AG10803 (cell line): ENCODE measurements at regions not wholly inside any gene's neighbourhood (a gene's known extent, or its start where the extent isn't known, plus 50 kb on each side); places are given as distances from the start of the nearest gene placed in this dataset.

Experiments
- DNase-seq: peaks from one replicate; pipeline ENCODE4 v3.0.0; 2010; ENCODE audit warnings: low read depth
- H3K4me3 ChIP-seq: 2 replicates; pipeline ENCODE4 v1.5.1; 2011; ENCODE audit warnings: mild to moderate bottlenecking, low read length, control low read depth
- TF ChIP-seq, protein P1 (sequence below): conservative IDR thresholded peaks from 2 replicates; pipeline ENCODE4 v1.5.1; 2011; ENCODE audit warnings: mild to moderate bottlenecking, low read length, control low read depth, inconsistent platforms

DNA sequence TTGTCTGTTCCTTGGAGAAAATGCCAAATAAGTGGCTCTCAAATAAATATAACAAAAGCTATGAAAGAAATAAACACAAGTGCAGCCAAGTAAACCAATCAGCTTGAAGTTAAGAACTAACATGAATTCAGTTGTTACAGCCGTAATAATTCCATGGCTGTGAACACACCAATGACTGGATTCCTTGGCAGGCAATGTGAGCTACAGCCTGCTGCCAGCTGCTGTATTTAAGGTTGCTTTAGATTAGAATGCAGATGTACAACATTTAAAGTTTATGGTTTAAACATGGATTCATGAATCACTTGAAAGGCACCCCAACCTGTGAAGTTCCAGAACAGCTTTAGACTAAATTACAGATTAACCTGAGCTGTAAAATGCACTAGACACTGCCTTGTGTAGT is 626.4 kb upstream of the SEMA6A start:
- DNase-seq: no peak
- TF ChIP-seq, protein P1, sequence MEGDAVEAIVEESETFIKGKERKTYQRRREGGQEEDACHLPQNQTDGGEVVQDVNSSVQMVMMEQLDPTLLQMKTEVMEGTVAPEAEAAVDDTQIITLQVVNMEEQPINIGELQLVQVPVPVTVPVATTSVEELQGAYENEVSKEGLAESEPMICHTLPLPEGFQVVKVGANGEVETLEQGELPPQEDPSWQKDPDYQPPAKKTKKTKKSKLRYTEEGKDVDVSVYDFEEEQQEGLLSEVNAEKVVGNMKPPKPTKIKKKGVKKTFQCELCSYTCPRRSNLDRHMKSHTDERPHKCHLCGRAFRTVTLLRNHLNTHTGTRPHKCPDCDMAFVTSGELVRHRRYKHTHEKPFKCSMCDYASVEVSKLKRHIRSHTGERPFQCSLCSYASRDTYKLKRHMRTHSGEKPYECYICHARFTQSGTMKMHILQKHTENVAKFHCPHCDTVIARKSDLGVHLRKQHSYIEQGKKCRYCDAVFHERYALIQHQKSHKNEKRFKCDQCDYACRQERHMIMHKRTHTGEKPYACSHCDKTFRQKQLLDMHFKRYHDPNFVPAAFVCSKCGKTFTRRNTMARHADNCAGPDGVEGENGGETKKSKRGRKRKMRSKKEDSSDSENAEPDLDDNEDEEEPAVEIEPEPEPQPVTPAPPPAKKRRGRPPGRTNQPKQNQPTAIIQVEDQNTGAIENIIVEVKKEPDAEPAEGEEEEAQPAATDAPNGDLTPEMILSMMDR: no peak
- H3K4me3 ChIP-seq: no peak overlapping the region

DNA sequence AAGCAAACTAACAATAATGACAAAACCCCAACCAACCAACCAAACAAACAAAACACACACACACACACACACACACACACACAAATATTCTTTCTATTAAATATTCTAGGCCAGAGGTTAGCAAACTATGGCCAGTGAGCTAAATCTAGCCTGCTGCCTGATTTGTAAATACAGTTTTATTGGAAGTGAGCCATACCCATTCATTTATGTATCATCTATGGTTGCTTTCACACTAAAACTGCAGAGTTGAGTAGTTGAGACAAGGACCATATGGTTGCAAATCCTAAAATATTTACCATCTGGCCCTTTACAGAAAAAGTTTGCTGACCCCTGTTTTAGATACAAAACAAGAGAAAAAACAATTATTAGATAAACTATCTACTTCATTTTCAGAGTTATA is 620.5 kb upstream of the SEMA6A start:
- no peak for DNase-seq
- no peak overlapping the region for H3K4me3 ChIP-seq
- TF ChIP-seq, protein P1: no peak

DNA sequence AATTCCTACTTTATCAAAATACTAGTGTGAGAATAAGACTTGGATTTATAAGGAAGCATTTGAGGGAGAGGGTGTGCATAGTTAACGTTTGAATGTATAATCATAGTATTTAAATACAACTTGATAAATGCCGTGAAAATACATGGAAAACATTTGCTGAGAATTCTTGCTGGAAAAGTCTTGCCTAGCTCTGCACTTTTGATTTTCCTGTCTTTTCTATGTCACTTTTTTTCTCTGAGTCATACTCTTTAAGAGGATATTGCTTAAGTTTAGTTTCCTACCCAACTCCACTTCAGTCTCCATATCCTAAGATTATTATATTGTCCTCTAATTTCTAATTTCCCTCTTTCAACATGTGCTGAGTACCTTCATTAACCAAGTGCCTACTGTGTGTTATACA is 616.6 kb upstream of the SEMA6A start:
- no peak for DNase-seq
- TF ChIP-seq, protein P1: no peak
- no peak overlapping the region for H3K4me3 ChIP-seq

DNA sequence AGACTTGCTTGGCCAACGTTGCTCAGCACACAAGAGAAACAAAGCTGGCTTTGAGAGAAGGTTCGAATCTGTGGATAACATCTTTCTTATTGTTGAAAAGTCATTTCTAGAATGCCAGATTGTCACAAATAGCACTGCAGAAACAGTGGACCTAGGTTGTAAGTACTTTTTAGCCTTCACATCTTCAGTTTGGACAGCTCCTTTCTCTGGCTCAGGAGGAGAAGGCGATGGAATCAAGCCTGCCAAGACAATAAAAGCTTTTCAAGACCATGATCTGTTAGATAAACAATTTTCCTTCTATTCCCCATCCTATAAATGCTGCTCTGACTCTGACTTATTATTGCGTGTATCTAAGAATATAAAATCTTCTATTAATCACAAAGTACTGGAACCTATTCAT is 615.2 kb upstream of the SEMA6A start:
- DNase-seq: no peak
- TF ChIP-seq, protein P1: no peak
- H3K4me3 ChIP-seq: no peak overlapping the region

DNA sequence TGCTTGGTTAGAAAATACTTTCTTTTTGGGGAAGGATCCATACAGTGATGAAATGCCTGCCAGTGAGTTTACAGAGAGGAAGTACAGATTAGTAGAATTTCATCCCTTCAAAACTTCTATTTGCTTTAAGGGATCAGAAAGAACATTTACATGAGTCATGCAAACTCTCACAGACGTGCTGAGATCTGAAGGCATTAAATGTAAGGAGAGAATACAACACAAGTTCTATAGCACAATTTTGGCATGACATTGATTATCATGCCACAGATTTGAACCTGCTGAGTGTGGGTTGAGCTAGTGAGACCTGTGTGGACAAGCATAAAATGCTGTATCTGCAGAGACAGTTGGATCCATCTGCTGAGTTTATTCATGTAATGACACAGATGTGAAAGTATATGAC is 613.6 kb upstream of the SEMA6A start:
- TF ChIP-seq, protein P1: no peak
- DNase-seq: no peak
- H3K4me3 ChIP-seq: no peak overlapping the region

DNA sequence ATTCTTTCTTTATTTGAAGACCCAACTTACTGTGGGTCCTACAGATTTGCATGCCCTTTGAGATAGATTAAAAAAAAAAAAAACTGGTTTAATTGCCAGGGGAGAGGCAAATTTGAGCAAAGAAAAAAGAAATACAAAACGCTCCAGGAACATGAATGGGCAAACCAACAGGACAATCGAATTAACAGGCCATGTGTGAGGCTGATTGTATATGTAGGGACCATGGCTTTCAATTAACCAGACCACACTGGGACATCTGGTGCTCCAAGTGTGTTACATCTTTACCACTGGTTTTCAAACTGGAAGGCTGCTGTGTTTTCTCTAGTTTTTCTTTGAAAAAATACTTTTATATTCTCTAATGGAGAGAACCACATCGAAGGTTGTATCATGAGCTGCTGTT is 612.1 kb upstream of the SEMA6A start:
- DNase-seq: no peak
- no peak overlapping the region for H3K4me3 ChIP-seq
- TF ChIP-seq, protein P1: no peak

DNA sequence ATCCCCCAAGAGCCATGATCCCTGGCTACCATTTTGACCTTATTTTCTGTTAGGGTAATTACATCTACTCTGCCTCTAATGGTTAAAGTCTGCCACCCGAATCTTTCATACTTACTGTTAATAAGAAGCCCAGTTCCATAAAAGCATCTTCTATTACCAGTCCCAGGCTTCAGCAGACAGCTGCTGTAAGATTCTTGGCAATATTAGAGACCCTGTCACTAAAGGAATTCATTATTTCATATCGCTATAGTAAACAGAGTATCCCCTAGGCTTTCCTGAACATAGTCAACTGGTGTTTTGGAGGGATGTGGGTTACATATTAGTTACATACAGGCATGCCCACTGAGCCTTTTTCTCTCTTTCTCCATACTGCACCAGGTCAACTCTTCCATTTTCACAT is 608.7 kb upstream of the SEMA6A start:
- DNase-seq: no peak
- TF ChIP-seq, protein P1: no peak
- no peak overlapping the region for H3K4me3 ChIP-seq
